GM12878 (cell line): ENCODE measurements at regions not wholly inside any gene's neighbourhood (a gene's known extent, or its start where the extent isn't known, plus 50 kb on each side); places are given as distances from the start of the nearest gene placed in this dataset.

ENCODE experiments used
- ATAC-seq: fragments of 200-7000 bp; cut with Tn5 transposase; 3 replicates; pipeline ENCODE4 v1.9.1; 2020; ENCODE audit warnings: mild to moderate bottlenecking, moderate library complexity
- BruUV-seq: library from RNA; stranded (reverse); fragments of 400-500 nt; replicated peaks from 2 replicates; lab custom pipeline; 2021; lab: Mats Ljungman, UMichigan
- CTCF ChIA-PET: fragments of 300-600 bp; sonication (Branson Sonifier 250); formaldehyde crosslinking; extraction: SDS; loops from one replicate; lab custom pipeline; 2021; ENCODE audit warnings: inconsistent platforms; lab: Yijun Ruan, JAX
- POLR2A ChIA-PET: fragments of 350-600 bp; formaldehyde crosslinking; extraction: SDS; loops from one replicate; lab custom pipeline; 2021; ENCODE audit warnings: inconsistent platforms; lab: Charles Lee
- RAD21 ChIA-PET: fragments of 300-600 bp; sonication (Branson Sonifier 250); formaldehyde crosslinking; loops from one replicate; lab custom pipeline; 2023; ENCODE audit warnings: antibody characterized with exemption; ENCODE audit not compliant: unreplicated experiment; lab: Charles Lee
- SMC1A ChIA-PET: fragments of 300-600 bp; sonication (Branson Sonifier 250); formaldehyde crosslinking; loops from one replicate; lab custom pipeline; 2023; ENCODE audit not compliant: unreplicated experiment, uncharacterized antibody; lab: Charles Lee
- DNase-seq: peaks from one replicate; pipeline ENCODE4 v3.0.0-alpha.2; 2011; ENCODE audit warnings: low read depth, low spot score
- FAIRE-seq: peaks from 3 replicates; lab custom pipeline; 2011; peaks lifted over from hg19 to GRCh38; lab: Jason Lieb, UNC
- H2AFZ ChIP-seq: 2 replicates; pipeline ENCODE4 v1.6.0; 2011; ENCODE audit warnings: low read depth, low read length, control low read depth; ENCODE audit not compliant: control insufficient read depth
- H3K27ac ChIP-seq: 2 replicates; pipeline ENCODE4 v1.5.1; 2011; ENCODE audit warnings: control low read depth; ENCODE audit not compliant: control insufficient read depth, insufficient read depth
- H3K27me3 ChIP-seq, 2 experiments: replicated peaks in 1 of 2; 2 replicates each; pipeline versions ENCODE4 v1.6.0 to v1.6.1; 2011; ENCODE audit warnings: low read length in 1 of 2; ENCODE audit not compliant: control insufficient read depth in 2 of 2, insufficient read depth in 2 of 2
- H3K36me3 ChIP-seq, 2 experiments: 2 replicates each; pipeline ENCODE4 v1.5.1; 2011; ENCODE audit warnings: low read length in 1 of 2; ENCODE audit not compliant: control insufficient read depth in 2 of 2, insufficient read depth in 2 of 2
- H3K4me1 ChIP-seq: 2 replicates; pipeline ENCODE4 v1.6.1; 2011; ENCODE audit warnings: mild to moderate bottlenecking, low read length, moderate library complexity, mixed read lengths; ENCODE audit not compliant: control insufficient read depth, insufficient read depth
- H3K4me2 ChIP-seq: 2 replicates; pipeline ENCODE4 v1.6.0; 2011; ENCODE audit warnings: control low read depth; ENCODE audit not compliant: control insufficient read depth, insufficient read depth
- H3K4me3 ChIP-seq: fragments of 200-600 bp; sonication (generic); 2 replicates; pipeline ENCODE4 v1.5.1; 2016
- H3K79me2 ChIP-seq: 2 replicates; pipeline ENCODE4 v1.6.0; 2011; ENCODE audit warnings: low read length; ENCODE audit not compliant: control insufficient read depth, insufficient read depth
- H3K9ac ChIP-seq: 2 replicates; pipeline ENCODE4 v1.8.0; 2011; ENCODE audit warnings: low read length, control low read depth, mixed read lengths; ENCODE audit not compliant: control insufficient read depth, insufficient read depth
- H3K9me3 ChIP-seq: replicated peaks from 3 replicates; pipeline ENCODE4 v1.5.1; 2011; ENCODE audit warnings: mild to moderate bottlenecking, low read length; ENCODE audit not compliant: control insufficient read depth, insufficient read depth
- H4K20me1 ChIP-seq: 2 replicates; pipeline ENCODE4 v1.6.0; 2011; ENCODE audit not compliant: control insufficient read depth, insufficient read depth
- MYC ChIP-seq: IDR thresholded peaks from 2 replicates; pipeline ENCODE4 v1.6.1; 2011; ENCODE audit warnings: mild to moderate bottlenecking, low read length, moderate library complexity, inconsistent platforms; ENCODE audit not compliant: insufficient read depth, insufficient replicate concordance, insufficient read length, severe bottlenecking
- NFIC ChIP-seq: IDR thresholded peaks from 2 replicates; pipeline ENCODE4 v1.6.1; 2012; ENCODE audit warnings: low read depth, mild to moderate bottlenecking, inconsistent platforms, low read length, moderate library complexity
- NR2C2 ChIP-seq: IDR thresholded peaks from 2 replicates; pipeline ENCODE4 v1.6.1; 2011; ENCODE audit warnings: borderline replicate concordance, low read depth; ENCODE audit not compliant: control insufficient read depth, insufficient read length
- PAX5 ChIP-seq: IDR thresholded peaks from 2 replicates; pipeline ENCODE4 v1.6.1; 2011; ENCODE audit warnings: low read depth, low read length, borderline replicate concordance
- RB1 ChIP-seq: fragments of 450-650 bp; formaldehyde crosslinking; IDR thresholded peaks from 2 replicates; pipeline ENCODE4 v1.6.1; 2017; ENCODE audit warnings: mild to moderate bottlenecking, borderline replicate concordance
- whole genome bisulfite sequencing: methylation state at CpG from one replicate; pipeline ENCODE4 v1.1.6; 2016; ENCODE audit warnings: low lambda C conversion rate; ENCODE audit not compliant: insufficient replicate concordance, insufficient coverage; ENCODE audit errors: missing lambda C conversion rate; 5-methylcytosine and 5-hydroxymethylcytosine counted together
- in situ Hi-C: fragments of 300-500 bp; cut with MboI; formaldehyde crosslinking; loops from 9 replicates; pipeline ENCODE4 v1.14.3; 2018; ENCODE audit warnings: mixed read lengths
- intact Hi-C: fragments of 100-400 bp; cut with micrococcal nuclease; formaldehyde crosslinking; loops from one replicate; pipeline ENCODE4 v1.14.2; 2022; ENCODE audit not compliant: unreplicated experiment
- TF ChIP-seq, protein P1 (sequence below): fragments of 450-650 bp; IDR thresholded peaks from 2 replicates; pipeline ENCODE4 v1.6.1; 2016; ENCODE audit warnings: mild to moderate bottlenecking, moderate library complexity, borderline replicate concordance

DNA sequence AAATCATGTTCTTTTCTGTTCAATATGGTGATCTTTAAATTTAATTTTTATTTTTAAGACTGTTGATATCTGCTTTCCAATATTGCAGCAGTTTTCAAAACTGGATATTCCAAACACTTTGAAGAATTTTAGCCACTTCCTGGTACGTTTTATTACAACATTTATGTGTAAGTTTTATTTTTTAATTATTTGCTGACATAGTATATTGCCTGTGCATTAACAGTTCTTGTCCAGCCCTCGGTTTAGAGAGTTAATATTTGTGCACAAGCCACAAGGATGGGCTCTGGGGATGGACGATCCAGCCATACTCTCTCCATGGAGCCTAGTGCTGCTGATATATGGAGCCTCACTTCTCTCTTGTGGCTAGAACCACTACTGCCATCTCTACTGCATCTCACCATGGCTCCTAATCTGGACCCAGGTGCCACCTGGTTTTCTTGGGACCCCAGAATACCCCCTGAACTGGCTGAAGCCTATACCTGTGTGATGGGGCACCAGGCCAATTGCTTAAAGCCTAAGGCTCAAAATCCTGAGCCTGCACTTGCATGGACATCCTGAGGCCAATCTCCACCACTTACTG lies 262.5 kb downstream of the RASSF9 start:
- no peak overlapping the region for H3K9ac ChIP-seq
- intact Hi-C loops, result loop anchor here (2.0 kb wide), 1 partner anchor 105 kb away; no protein-coding TSS in a partner anchor
- H3K4me2 ChIP-seq, result no peak overlapping the region
- H3K4me1 ChIP-seq, result no peaks in the 10 kb centered on the region
- TF ChIP-seq NFIC (no peak), NR2C2 (no peak), PAX5 (no peak), RB1 (no peak), MYC (no peak)
- TF ChIP-seq, protein P1, sequence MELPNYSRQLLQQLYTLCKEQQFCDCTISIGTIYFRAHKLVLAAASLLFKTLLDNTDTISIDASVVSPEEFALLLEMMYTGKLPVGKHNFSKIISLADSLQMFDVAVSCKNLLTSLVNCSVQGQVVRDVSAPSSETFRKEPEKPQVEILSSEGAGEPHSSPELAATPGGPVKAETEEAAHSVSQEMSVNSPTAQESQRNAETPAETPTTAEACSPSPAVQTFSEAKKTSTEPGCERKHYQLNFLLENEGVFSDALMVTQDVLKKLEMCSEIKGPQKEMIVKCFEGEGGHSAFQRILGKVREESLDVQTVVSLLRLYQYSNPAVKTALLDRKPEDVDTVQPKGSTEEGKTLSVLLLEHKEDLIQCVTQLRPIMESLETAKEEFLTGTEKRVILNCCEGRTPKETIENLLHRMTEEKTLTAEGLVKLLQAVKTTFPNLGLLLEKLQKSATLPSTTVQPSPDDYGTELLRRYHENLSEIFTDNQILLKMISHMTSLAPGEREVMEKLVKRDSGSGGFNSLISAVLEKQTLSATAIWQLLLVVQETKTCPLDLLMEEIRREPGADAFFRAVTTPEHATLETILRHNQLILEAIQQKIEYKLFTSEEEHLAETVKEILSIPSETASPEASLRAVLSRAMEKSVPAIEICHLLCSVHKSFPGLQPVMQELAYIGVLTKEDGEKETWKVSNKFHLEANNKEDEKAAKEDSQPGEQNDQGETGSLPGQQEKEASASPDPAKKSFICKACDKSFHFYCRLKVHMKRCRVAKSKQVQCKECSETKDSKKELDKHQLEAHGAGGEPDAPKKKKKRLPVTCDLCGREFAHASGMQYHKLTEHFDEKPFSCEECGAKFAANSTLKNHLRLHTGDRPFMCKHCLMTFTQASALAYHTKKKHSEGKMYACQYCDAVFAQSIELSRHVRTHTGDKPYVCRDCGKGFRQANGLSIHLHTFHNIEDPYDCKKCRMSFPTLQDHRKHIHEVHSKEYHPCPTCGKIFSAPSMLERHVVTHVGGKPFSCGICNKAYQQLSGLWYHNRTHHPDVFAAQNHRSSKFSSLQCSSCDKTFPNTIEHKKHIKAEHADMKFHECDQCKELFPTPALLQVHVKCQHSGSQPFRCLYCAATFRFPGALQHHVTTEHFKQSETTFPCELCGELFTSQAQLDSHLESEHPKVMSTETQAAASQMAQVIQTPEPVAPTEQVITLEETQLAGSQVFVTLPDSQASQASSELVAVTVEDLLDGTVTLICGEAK, result no peak
- no peak overlapping the region for H3K4me3 ChIP-seq
- POLR2A ChIA-PET, result no interaction called here
- CTCF ChIA-PET, result interaction anchor here (1.5 to 5.4 kb wide), 3 partner anchors 105 to 299 kb away, joined by 6 to 58 read pairs (median 19); partner anchors contain the start of gene NTS
- no peak overlapping the region for H3K27ac ChIP-seq
- H2AFZ ChIP-seq, result no peak overlapping the region
- H4K20me1 ChIP-seq, result no peaks in the 10 kb centered on the region
- no peaks in the 10 kb centered on the region for H3K36me3 ChIP-seq
- H3K27me3 ChIP-seq, result no peaks in the 10 kb centered on the region
- RAD21 ChIA-PET, result interaction anchor here (1.2 to 1.3 kb wide), 2 partner anchors 31 to 347 kb away, joined by 3 to 5 read pairs; no protein-coding TSS in a partner anchor
- BruUV-seq, result no TSS peak
- no peaks in the 10 kb centered on the region for H3K9me3 ChIP-seq
- SMC1A ChIA-PET, result interaction anchor here (1.0 to 3.4 kb wide), 5 partner anchors 9 to 296 kb away, joined by 3 to 40 read pairs (median 4); no protein-coding TSS in a partner anchor
- DNase-seq (no peak), ATAC-seq (no peak), FAIRE-seq (no peak)
- in situ Hi-C loops, result no loop called here
- 4% methylated on average over 3 of the region's 3 CpGs for WGBS
- H3K79me2 ChIP-seq, result no peaks in the 10 kb centered on the region
